Thyroid gland (tissue), 4 donors: ENCODE measurements at regions not wholly inside any gene's neighbourhood (a gene's known extent, or its start where the extent isn't known, plus 50 kb on each side); places are given as distances from the start of the nearest gene placed in this dataset.
A peak's percentile ranks its signal among the peaks of the same experiment; 100 is the strongest.

Experiments used
- DNase-seq, 2 donors: peaks; one replicate each; pipeline ENCODE4 v3.0.0-alpha.2; 2019
- H3K27ac ChIP-seq, 3 donors: fragments of 200-600 bp; sonication (generic); 1 replicate in 2 of 3; 2 replicates in 1 of 3; pipeline ENCODE4 v1.5.1; 2016 to 2019; ENCODE audit warnings: mild to moderate bottlenecking in 1 of 3, moderate library complexity in 1 of 3
- H3K27me3 ChIP-seq: fragments of 200-600 bp; sonication (generic); one replicate; pipeline ENCODE4 v1.5.1; 2019
- H3K36me3 ChIP-seq, 2 donors: fragments of 200-600 bp; sonication (generic); one replicate each; pipeline ENCODE4 v1.5.1; 2016 to 2019
- H3K4me1 ChIP-seq, 2 donors: fragments of 200-600 bp; sonication (generic); one replicate each; pipeline ENCODE4 v1.5.1; 2017 to 2019
- H3K4me3 ChIP-seq, 3 donors: fragments of 200-600 bp; sonication (generic); replicated peaks in 1 of 3; 1 replicate in 2 of 3; 2 replicates in 1 of 3; pipeline ENCODE4 v1.5.1; 2016; ENCODE audit warnings: mild to moderate bottlenecking in 1 of 3
- H3K9me3 ChIP-seq: fragments of 200-600 bp; sonication (generic); one replicate; pipeline ENCODE4 v1.5.1; 2017
- CTCF ChIP-seq, 6 experiments: fragments of 200-600 bp in 3 of 6; fragments of 450-650 bp in 3 of 6; sonication (generic) in 3 of 6; IDR thresholded peaks; one replicate each; pipeline ENCODE4 v1.5.1; 2016 to 2019; ENCODE audit warnings: antibody characterized with exemption in 6 of 6, mild to moderate bottlenecking in 2 of 6, inconsistent platforms in 1 of 6, moderate library complexity in 1 of 6
- POLR2A ChIP-seq, 2 donors: fragments of 450-650 bp; IDR thresholded peaks; one replicate each; pipeline ENCODE4 v1.6.1; 2017; ENCODE audit warnings: antibody characterized with exemption in 2 of 2, mild to moderate bottlenecking in 2 of 2, moderate library complexity in 1 of 2
- WGBS, 2 donors: methylation state at CpG; one replicate each; pipeline ENCODE4 v1.1.5; 2017; 5-methylcytosine and 5-hydroxymethylcytosine counted together
- intact Hi-C: fragments of 100-400 bp; cut with DNase I; formaldehyde crosslinking; loops from one replicate; pipeline ENCODE4 v1.15.1; 2023

- WGBS, 2 donors, result 38 to 54% methylated on average over 2 of the region's 2 CpGs
These were observed 148.9 kb downstream of the OXSM start for GRCh38 chr3:25938566-25939325.

GRCh38 chr3:25940935-25941334, 151.0 kb downstream of the OXSM start:
- Histone ChIP-seq H3K36me3 (no peaks in the 10 kb centered on the region), H3K27me3 (no peaks in the 10 kb centered on the region), H3K9me3 (no peaks in the 10 kb centered on the region), H3K4me1 (no peaks in the 10 kb centered on the region), H3K27ac (no peak overlapping the region), H3K4me3 (no peak overlapping the region)
- TF ChIP-seq CTCF (IDR thresholded peaks at IDR 0.05) (no peak), POLR2A (IDR thresholded peaks at IDR 0.05) (no peak)
- WGBS, 2 donors, result 92 to 100% methylated on average over 2 of the region's 2 CpGs
- intact Hi-C loops, result no loop called here
- no peak for DNase-seq

More at GRCh38 chr3:25938566-25939325, 148.9 kb downstream of the OXSM start:
- no peak overlapping the region for H3K4me3 ChIP-seq
- H3K27ac ChIP-seq, result no peak overlapping the region
- H3K4me1 ChIP-seq, result no peaks in the 10 kb centered on the region
- no peaks in the 10 kb centered on the region for H3K36me3 ChIP-seq
- no peak for TF ChIP-seq POLR2A (IDR thresholded peaks at IDR 0.05)
- TF ChIP-seq CTCF (IDR thresholded peaks at IDR 0.05), result no peak
- intact Hi-C loops, result no loop called here
- no peaks in the 10 kb centered on the region for H3K27me3 ChIP-seq
- peak; percentile 4 to 27 for DNase-seq
- no peaks in the 10 kb centered on the region for H3K9me3 ChIP-seq

- WGBS, 2 donors, result 91 to 93% methylated on average over 5 of the region's 5 CpGs
- Histone ChIP-seq H3K36me3 (no peaks in the 10 kb centered on the region), H3K4me1 (no peaks in the 10 kb centered on the region), H3K27ac (no peak overlapping the region), H3K4me3 (no peak overlapping the region), H3K27me3 (no peaks in the 10 kb centered on the region), H3K9me3 (no peaks in the 10 kb centered on the region)
- no peak for TF ChIP-seq POLR2A (IDR thresholded peaks at IDR 0.05)
- TF ChIP-seq CTCF (IDR thresholded peaks at IDR 0.05), result no peak
- DNase-seq, result no peak
- intact Hi-C loops, result no loop called here
These were observed 154.4 kb downstream of the OXSM start for GRCh38 chr3:25944329-25944728.

- no peak overlapping the region for H3K4me3 ChIP-seq
- H3K27ac ChIP-seq, result no peak overlapping the region
- H3K36me3 ChIP-seq, result no peaks in the 10 kb centered on the region
- intact Hi-C loops, result no loop called here
- no peak for DNase-seq
- no peaks in the 10 kb centered on the region for H3K9me3 ChIP-seq
- no peaks in the 10 kb centered on the region for H3K4me1 ChIP-seq
- no peak for TF ChIP-seq CTCF (IDR thresholded peaks at IDR 0.05)
- TF ChIP-seq POLR2A (IDR thresholded peaks at IDR 0.05), result no peak
- H3K27me3 ChIP-seq, result no peaks in the 10 kb centered on the region
These were observed 155.5 kb downstream of the OXSM start for GRCh38 chr3:25945366-25945765.

- TF ChIP-seq POLR2A (IDR thresholded peaks at IDR 0.05), result no peak
- no peak for TF ChIP-seq CTCF (IDR thresholded peaks at IDR 0.05)
- Histone ChIP-seq H3K4me3 (no peak overlapping the region), H3K4me1 (no peaks in the 10 kb centered on the region), H3K36me3 (no peaks in the 10 kb centered on the region), H3K9me3 (no peaks in the 10 kb centered on the region), H3K27ac (no peak overlapping the region), H3K27me3 (no peaks in the 10 kb centered on the region)
- intact Hi-C loops, result no loop called here
- WGBS, 2 donors, result 53 to 74% methylated on average over 1 of the region's 1 CpG
- no peak for DNase-seq
These were observed 155.9 kb downstream of the OXSM start for GRCh38 chr3:25945836-25946235.
